ENCODE measurements at regions not wholly inside any gene's neighbourhood (a gene's known extent, or its start where the extent isn't known, plus 50 kb on each side); places are given as distances from the start of the nearest gene placed in this dataset.

- H4K20me1 ChIP-seq (ENCODE audit: low read length), result no peaks in the 10 kb centered on the region
- BruUV-seq (replicated peaks), result no TSS peak
- no peaks in the 10 kb centered on the region for H3K4me1 ChIP-seq (ENCODE audit: insufficient read depth, low read length)
- no peak for TF ChIP-seq CTCF (conservative IDR thresholded peaks at IDR 0.05; ENCODE audit: low read depth, low read length)
- no peak for TF ChIP-seq EZH2 (IDR thresholded peaks at IDR 0.05; ENCODE audit: low read length, unreplicated experiment)
- no peak for TF ChIP-seq EZH2phosphoT487 (IDR thresholded peaks at IDR 0.05; ENCODE audit: borderline replicate concordance, low read length)
- H3K27me3 ChIP-seq (ENCODE audit: low read length), result peaks cover 17% of the 10 kb centered on the region
- intact Hi-C loops (cut with micrococcal nuclease), result no loop called here
- no peak overlapping the region for H3K4me2 ChIP-seq (ENCODE audit: low read length)
- POLR2A ChIA-PET (ENCODE audit: unreplicated experiment), result no interaction called here
- H3K79me2 ChIP-seq (ENCODE audit: low read length), result no peaks in the 10 kb centered on the region
- H3K27ac ChIP-seq (ENCODE audit: low read length), result no peak overlapping the region
- CTCF ChIA-PET, result no interaction called here
- ATAC-seq (no peak), DNase-seq (no peak)
- no peaks in the 10 kb centered on the region for H3K9me2 ChIP-seq (replicated peaks; ENCODE audit: low read length)
- no peak overlapping the region for H3K4me3 ChIP-seq (ENCODE audit: low read length)
- H3K9me3 ChIP-seq (ENCODE audit: low read length), result no peaks in the 10 kb centered on the region
- no peak overlapping the region for H3K9ac ChIP-seq (ENCODE audit: low read length)
- no peaks in the 10 kb centered on the region for H3K36me3 ChIP-seq (ENCODE audit: low read depth, low read length)
- no peaks in the 10 kb centered on the region for H3F3A ChIP-seq (ENCODE audit: low read length, unreplicated experiment)
- H2AFZ ChIP-seq (ENCODE audit: low read length), result no peak overlapping the region
Measured at GRCh38 chr20:39150501-39150900, 188.4 kb downstream of the DHX35 start.

- H3K79me2 ChIP-seq (ENCODE audit: low read length), result no peaks in the 10 kb centered on the region
- H4K20me1 ChIP-seq (ENCODE audit: low read length), result no peaks in the 10 kb centered on the region
- H3K4me3 ChIP-seq (ENCODE audit: low read length), result no peak overlapping the region
- ChIA-PET CTCF (no interaction called here), POLR2A (ENCODE audit: unreplicated experiment) (no interaction called here)
- no peak overlapping the region for H3K9ac ChIP-seq (ENCODE audit: low read length)
- H3K4me1 ChIP-seq (ENCODE audit: insufficient read depth, low read length), result no peaks in the 10 kb centered on the region
- H3K4me2 ChIP-seq (ENCODE audit: low read length), result no peak overlapping the region
- BruUV-seq (replicated peaks), result no TSS peak
- TF ChIP-seq EZH2phosphoT487 (IDR thresholded peaks at IDR 0.05; ENCODE audit: borderline replicate concordance, low read length) (no peak), CTCF (conservative IDR thresholded peaks at IDR 0.05; ENCODE audit: low read depth, low read length) (no peak), EZH2 (IDR thresholded peaks at IDR 0.05; ENCODE audit: low read length, unreplicated experiment) (no peak)
- DNase-seq (no peak), ATAC-seq (no peak)
- no peaks in the 10 kb centered on the region for H3F3A ChIP-seq (ENCODE audit: low read length, unreplicated experiment)
- H3K9me3 ChIP-seq (ENCODE audit: low read length), result no peaks in the 10 kb centered on the region
- H3K36me3 ChIP-seq (ENCODE audit: low read depth, low read length), result no peaks in the 10 kb centered on the region
- no peak overlapping the region for H3K27ac ChIP-seq (ENCODE audit: low read length)
- H3K27me3 ChIP-seq (ENCODE audit: low read length), result peaks cover 29% of the 10 kb centered on the region
- intact Hi-C loops (cut with micrococcal nuclease), result no loop called here
- no peak overlapping the region for H2AFZ ChIP-seq (ENCODE audit: low read length)
- no peaks in the 10 kb centered on the region for H3K9me2 ChIP-seq (replicated peaks; ENCODE audit: low read length)
Measured at GRCh38 chr20:39146394-39146793, 184.2 kb downstream of the DHX35 start.

GRCh38 chr20:39145921-39146320 lies 183.8 kb downstream of the DHX35 start:
- H3K79me2 ChIP-seq (ENCODE audit: low read length), result no peaks in the 10 kb centered on the region
- no peaks in the 10 kb centered on the region for H3K4me1 ChIP-seq (ENCODE audit: insufficient read depth, low read length)
- no peak overlapping the region for H3K4me3 ChIP-seq (ENCODE audit: low read length)
- DNase-seq (no peak), ATAC-seq (no peak)
- H2AFZ ChIP-seq (ENCODE audit: low read length), result no peak overlapping the region
- no TSS peak for BruUV-seq (replicated peaks)
- H3K9ac ChIP-seq (ENCODE audit: low read length), result no peak overlapping the region
- H3K27ac ChIP-seq (ENCODE audit: low read length), result no peak overlapping the region
- TF ChIP-seq EZH2 (IDR thresholded peaks at IDR 0.05; ENCODE audit: low read length, unreplicated experiment) (no peak), CTCF (conservative IDR thresholded peaks at IDR 0.05; ENCODE audit: low read depth, low read length) (no peak), EZH2phosphoT487 (IDR thresholded peaks at IDR 0.05; ENCODE audit: borderline replicate concordance, low read length) (no peak)
- H3K36me3 ChIP-seq (ENCODE audit: low read depth, low read length), result no peaks in the 10 kb centered on the region
- intact Hi-C loops (cut with micrococcal nuclease), result no loop called here
- H3K27me3 ChIP-seq (ENCODE audit: low read length), result peaks cover 33% of the 10 kb centered on the region
- POLR2A ChIA-PET (ENCODE audit: unreplicated experiment), result no interaction called here
- H3K4me2 ChIP-seq (ENCODE audit: low read length), result no peak overlapping the region
- CTCF ChIA-PET, result no interaction called here
- H3K9me3 ChIP-seq (ENCODE audit: low read length), result no peaks in the 10 kb centered on the region
- no peaks in the 10 kb centered on the region for H3F3A ChIP-seq (ENCODE audit: low read length, unreplicated experiment)
- H4K20me1 ChIP-seq (ENCODE audit: low read length), result no peaks in the 10 kb centered on the region
- H3K9me2 ChIP-seq (replicated peaks; ENCODE audit: low read length), result no peaks in the 10 kb centered on the region
